ENCODE measurements at regions not wholly inside any gene's neighbourhood (a gene's known extent, or its start where the extent isn't known, plus 50 kb on each side); places are given as distances from the start of the nearest gene placed in this dataset.

GRCh38 chr12:88433997-88434703 lies 146.1 kb downstream of the KITLG start:
- Mint-ChIP-seq H3K4me1 (no peaks in the 10 kb centered on the region), H3K9me3 (peaks cover 0 to 4% (median 0%) of the 10 kb centered on the region in 5 donors), H3K27ac (no peak overlapping the region), H3K36me3 (no peaks in the 10 kb centered on the region), H3K27me3 (peaks cover 0 to 2% of the 10 kb centered on the region in 2 donors), H3K4me3 (no peak overlapping the region)
- ChIA-PET POLR2A (no interaction called here), CTCF (no interaction called here)
- H3K27me3 ChIP-seq (ENCODE audit: insufficient read depth, low read length, poor library complexity, severe bottlenecking), result no peaks in the 10 kb centered on the region
- no peak for DNase-seq
- no peaks in the 10 kb centered on the region for H3K4me1 ChIP-seq (ENCODE audit: insufficient read depth, low read length)
- no peak overlapping the region for H3K4me3 ChIP-seq (ENCODE audit: low read length)
- H3K27ac ChIP-seq (ENCODE audit: low read depth, low read length), result peak overlapping the region; percentile 31
- H3K9me3 ChIP-seq (ENCODE audit: low read length), result no peaks in the 10 kb centered on the region
- no peaks in the 10 kb centered on the region for H3K36me3 ChIP-seq (ENCODE audit: insufficient read depth, low read length)

GRCh38 chr12:88435334-88436076 lies 144.8 kb downstream of the KITLG start:
- Histone ChIP-seq H3K36me3 (ENCODE audit: insufficient read depth, low read length) (no peaks in the 10 kb centered on the region), H3K27me3 (ENCODE audit: insufficient read depth, low read length, poor library complexity, severe bottlenecking) (no peaks in the 10 kb centered on the region), H3K4me1 (ENCODE audit: insufficient read depth, low read length) (no peaks in the 10 kb centered on the region), H3K9me3 (ENCODE audit: low read length) (no peaks in the 10 kb centered on the region), H3K4me3 (ENCODE audit: low read length) (no peak overlapping the region), H3K27ac (ENCODE audit: low read depth, low read length) (no peak overlapping the region)
- Mint-ChIP-seq H3K27me3 (peaks cover 0 to 2% of the 10 kb centered on the region in 2 donors), H3K4me1 (no peaks in the 10 kb centered on the region), H3K9me3 (peaks cover 0 to 5% (median 0%) of the 10 kb centered on the region in 5 donors), H3K27ac (no peak overlapping the region), H3K4me3 (no peak overlapping the region), H3K36me3 (no peaks in the 10 kb centered on the region)
- CTCF ChIA-PET, result no interaction called here
- no peak for DNase-seq
- POLR2A ChIA-PET, result no interaction called here

DNA sequence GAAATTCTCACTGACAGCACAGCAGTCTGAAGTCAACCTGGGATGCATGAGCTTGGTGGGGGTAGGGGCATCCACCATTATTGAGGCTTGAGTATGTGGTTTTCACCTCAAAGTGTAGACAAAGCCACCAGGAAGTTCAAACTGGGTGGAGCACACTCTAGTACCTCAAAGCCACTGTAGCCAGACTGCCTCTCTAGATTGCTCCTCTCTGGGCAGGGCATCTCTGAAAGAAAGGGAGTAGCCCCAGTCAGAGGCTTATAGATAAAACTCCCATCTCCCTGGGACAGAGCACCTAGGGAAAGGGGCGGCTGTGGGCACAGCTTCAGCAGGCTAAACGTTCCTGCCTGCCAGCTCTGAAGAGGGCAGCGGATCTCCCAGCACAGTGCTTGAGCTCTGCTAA lies 143.0 kb downstream of the KITLG start:
- POLR2A ChIA-PET, result no interaction called here
- CTCF ChIA-PET, result no interaction called here

More for the DNA sequence above, 143.0 kb downstream of the KITLG start:
- Histone ChIP-seq H3K4me3 (ENCODE audit: low read length) (no peak overlapping the region), H3K9me3 (ENCODE audit: low read length) (no peaks in the 10 kb centered on the region), H3K36me3 (ENCODE audit: insufficient read depth, low read length) (no peaks in the 10 kb centered on the region), H3K4me1 (ENCODE audit: insufficient read depth, low read length) (no peaks in the 10 kb centered on the region), H3K27ac (ENCODE audit: low read depth, low read length) (no peak overlapping the region), H3K27me3 (ENCODE audit: insufficient read depth, low read length, poor library complexity, severe bottlenecking) (no peaks in the 10 kb centered on the region)
- Mint-ChIP-seq H3K9me3 (peaks cover 0 to 5% (median 3%) of the 10 kb centered on the region in 5 donors), H3K4me3 (no peak overlapping the region), H3K36me3 (no peaks in the 10 kb centered on the region), H3K27ac (no peak overlapping the region), H3K27me3 (peaks cover 0 to 2% of the 10 kb centered on the region in 2 donors), H3K4me1 (no peaks in the 10 kb centered on the region)
- no peak for DNase-seq
